ENCODE measurements at regions not wholly inside any gene's neighbourhood (a gene's known extent, or its start where the extent isn't known, plus 50 kb on each side); places are given as distances from the start of the nearest gene placed in this dataset.
"Not testable (repeated sequence)": the region's sequence is repeated elsewhere in the genome, so short reads cannot be mapped to it uniquely, and the experiment has no call there.

- no peaks in the 10 kb centered on the region for H3K36me3 ChIP-seq
- H3K9me3 ChIP-seq, result no peaks in the 10 kb centered on the region
- 71% methylated on average over 5 of the region's 5 CpGs for WGBS, 2 donors
- H3K27ac ChIP-seq, result no peak overlapping the region
- no peaks in the 10 kb centered on the region for H3K4me1 ChIP-seq
- no peaks in the 10 kb centered on the region for H3K27me3 ChIP-seq
- no peak for DNase-seq
- H3K4me3 ChIP-seq, result no peak overlapping the region
- intact Hi-C loops (cut with DNase I), result no loop called here
- no peak for ATAC-seq
- no peak for TF ChIP-seq CTCF (IDR thresholded peaks at IDR 0.05)
- no peak for FAIRE-seq
These were observed 137.0 kb upstream of the CDKN3 start for GRCh38 chr14:54259821-54260220.

- no peak for TF ChIP-seq CTCF (IDR thresholded peaks at IDR 0.05)
- Histone ChIP-seq H3K36me3 (no peaks in the 10 kb centered on the region), H3K9me3 (no peaks in the 10 kb centered on the region), H3K27ac (no peak overlapping the region), H3K27me3 (no peaks in the 10 kb centered on the region), H3K4me1 (no peaks in the 10 kb centered on the region), H3K4me3 (no peak overlapping the region)
- DNase-seq (no peak), ATAC-seq (no peak), FAIRE-seq (no peak)
- 66 to 69% methylated on average over 7 of the region's 7 CpGs for WGBS, 2 donors
- intact Hi-C loops (cut with DNase I), result no loop called here
These were observed 135.5 kb upstream of the CDKN3 start for GRCh38 chr14:54261283-54261682.

- H3K9me3 ChIP-seq; H3K27me3 ChIP-seq; FAIRE-seq; H3K4me3 ChIP-seq; H3K36me3 ChIP-seq; intact Hi-C loops (cut with DNase I); ATAC-seq; H3K4me1 ChIP-seq; H3K27ac ChIP-seq; DNase-seq: not testable (repeated sequence)
- 82 to 85% methylated on average over 3 of the region's 3 CpGs for WGBS, 2 donors
These were observed 130.2 kb upstream of the CDKN3 start for GRCh38 chr14:54266616-54267015.

- Histone ChIP-seq H3K27ac (no peak overlapping the region), H3K36me3 (no peaks in the 10 kb centered on the region), H3K9me3 (no peaks in the 10 kb centered on the region), H3K4me1 (no peaks in the 10 kb centered on the region), H3K27me3 (no peaks in the 10 kb centered on the region), H3K4me3 (no peak overlapping the region)
- intact Hi-C loops (cut with DNase I), result no loop called here
- 66 to 74% methylated on average over 2 of the region's 2 CpGs for WGBS, 2 donors
- FAIRE-seq (no peak), DNase-seq (no peak), ATAC-seq (no peak)
- no peak for TF ChIP-seq CTCF (IDR thresholded peaks at IDR 0.05)
These were observed 129.6 kb upstream of the CDKN3 start for GRCh38 chr14:54267172-54267571.

- no peaks in the 10 kb centered on the region for H3K36me3 ChIP-seq
- 32 to 41% methylated on average over 5 of the region's 5 CpGs for WGBS, 2 donors
- H3K4me3 ChIP-seq, result no peak overlapping the region
- intact Hi-C loops (cut with DNase I), result no loop called here
- ATAC-seq (no peak), FAIRE-seq (no peak), DNase-seq (no peak)
- H3K27me3 ChIP-seq, result no peaks in the 10 kb centered on the region
- TF ChIP-seq CTCF (IDR thresholded peaks at IDR 0.05), result no peak
- H3K9me3 ChIP-seq, result no peaks in the 10 kb centered on the region
- H3K27ac ChIP-seq, result no peak overlapping the region
- no peaks in the 10 kb centered on the region for H3K4me1 ChIP-seq
These were observed 120.6 kb upstream of the CDKN3 start for GRCh38 chr14:54275997-54276725.
